ENCODE measurements at regions not wholly inside any gene's neighbourhood (a gene's known extent, or its start where the extent isn't known, plus 50 kb on each side); places are given as distances from the start of the nearest gene placed in this dataset.

GRCh38 chr10:104576611-104577010 is 64.5 kb upstream of the SORCS3 start:
- intact Hi-C loops (cut with micrococcal nuclease), result no loop called here
- Mint-ChIP-seq H3K27ac (ENCODE audit: low read depth, unreplicated experiment) (no peak overlapping the region), H3K4me3 (ENCODE audit: unreplicated experiment) (no peak overlapping the region), H3K4me1 (ENCODE audit: insufficient read depth, unreplicated experiment) (peaks cover 15% of the 10 kb centered on the region), H3K27me3 (ENCODE audit: insufficient read depth, unreplicated experiment) (no peaks in the 10 kb centered on the region), H3K9me3 (ENCODE audit: unreplicated experiment) (peaks cover 1% of the 10 kb centered on the region), H3K36me3 (ENCODE audit: insufficient read depth, unreplicated experiment) (no peaks in the 10 kb centered on the region)
- ChIA-PET CTCF (interaction anchor here (1.0 to 7.9 kb wide), 3 partner anchors 34 to 170 kb away, joined by 4 to 77 read pairs (median 10); no protein-coding TSS in a partner anchor), POLR2A (no interaction called here)
- TF ChIP-seq CTCF (IDR thresholded peaks at IDR 0.05; ENCODE audit: unreplicated experiment), result no peak
- no TSS peak for BruUV-seq (replicated peaks)
- no peak for DNase-seq (ENCODE audit: unreplicated experiment)

- ChIA-PET CTCF (interaction anchor here (1.0 to 7.9 kb wide), 2 partner anchors 33 to 44 kb away, joined by 4 to 77 read pairs; no protein-coding TSS in a partner anchor), POLR2A (no interaction called here)
- H3K4me3 Mint-ChIP-seq (ENCODE audit: unreplicated experiment), result no peak overlapping the region
- TF ChIP-seq CTCF (IDR thresholded peaks at IDR 0.05; ENCODE audit: unreplicated experiment), result no peak
- H3K4me1 Mint-ChIP-seq (ENCODE audit: insufficient read depth, unreplicated experiment), result peaks cover 20% of the 10 kb centered on the region
- H3K9me3 Mint-ChIP-seq (ENCODE audit: unreplicated experiment), result no peaks in the 10 kb centered on the region
- BruUV-seq (replicated peaks), result no TSS peak
- no peak overlapping the region for H3K27ac Mint-ChIP-seq (ENCODE audit: low read depth, unreplicated experiment)
- no peaks in the 10 kb centered on the region for H3K27me3 Mint-ChIP-seq (ENCODE audit: insufficient read depth, unreplicated experiment)
- no peaks in the 10 kb centered on the region for H3K36me3 Mint-ChIP-seq (ENCODE audit: insufficient read depth, unreplicated experiment)
- intact Hi-C loops (cut with micrococcal nuclease), result no loop called here
- no peak for DNase-seq (ENCODE audit: unreplicated experiment)
These were observed 63.9 kb upstream of the SORCS3 start for GRCh38 chr10:104577163-104577562.

- no TSS peak for BruUV-seq (replicated peaks)
- ChIA-PET CTCF (interaction anchor here (0.6 to 7.9 kb wide), 8 partner anchors 8 to 1700 kb away, joined by 3 to 77 read pairs (median 32); no protein-coding TSS in a partner anchor), POLR2A (no interaction called here)
- H3K27me3 Mint-ChIP-seq (ENCODE audit: insufficient read depth, unreplicated experiment), result no peaks in the 10 kb centered on the region
- intact Hi-C loops (cut with micrococcal nuclease), result no loop called here
- H3K36me3 Mint-ChIP-seq (ENCODE audit: insufficient read depth, unreplicated experiment), result no peaks in the 10 kb centered on the region
- DNase-seq (ENCODE audit: unreplicated experiment), result no peak
- H3K4me3 Mint-ChIP-seq (ENCODE audit: unreplicated experiment), result no peak overlapping the region
- H3K9me3 Mint-ChIP-seq (ENCODE audit: unreplicated experiment), result no peaks in the 10 kb centered on the region
- H3K27ac Mint-ChIP-seq (ENCODE audit: low read depth, unreplicated experiment), result no peak overlapping the region
- TF ChIP-seq CTCF (IDR thresholded peaks at IDR 0.05; ENCODE audit: unreplicated experiment), result no peak
- peaks cover 28% of the 10 kb centered on the region for H3K4me1 Mint-ChIP-seq (ENCODE audit: insufficient read depth, unreplicated experiment)
These were observed 63.1 kb upstream of the SORCS3 start for GRCh38 chr10:104577861-104578521.

- CTCF ChIA-PET, result interaction anchor here (0.6 to 7.9 kb wide), 9 partner anchors 8 to 258 kb away, joined by 3 to 77 read pairs (median 30); no protein-coding TSS in a partner anchor
- TF ChIP-seq CTCF (IDR thresholded peaks at IDR 0.05; ENCODE audit: unreplicated experiment), result no peak
- Mint-ChIP-seq H3K27me3 (ENCODE audit: insufficient read depth, unreplicated experiment) (no peaks in the 10 kb centered on the region), H3K4me1 (ENCODE audit: insufficient read depth, unreplicated experiment) (peaks cover 28% of the 10 kb centered on the region), H3K36me3 (ENCODE audit: insufficient read depth, unreplicated experiment) (no peaks in the 10 kb centered on the region), H3K27ac (ENCODE audit: low read depth, unreplicated experiment) (no peak overlapping the region), H3K4me3 (ENCODE audit: unreplicated experiment) (no peak overlapping the region), H3K9me3 (ENCODE audit: unreplicated experiment) (no peaks in the 10 kb centered on the region)
- intact Hi-C loops (cut with micrococcal nuclease), result no loop called here
- no peak for DNase-seq (ENCODE audit: unreplicated experiment)
- POLR2A ChIA-PET, result no interaction called here
- no TSS peak for BruUV-seq (replicated peaks)
These were observed 62.4 kb upstream of the SORCS3 start for GRCh38 chr10:104578671-104579070.
